Frontal cortex (tissue), 3 donors: ENCODE measurements at regions not wholly inside any gene's neighbourhood (a gene's known extent, or its start where the extent isn't known, plus 50 kb on each side); places are given as distances from the start of the nearest gene placed in this dataset.
A peak's percentile ranks its signal among the peaks of the same experiment; 100 is the strongest.
"Not testable (repeated sequence)": the region's sequence is repeated elsewhere in the genome, so short reads cannot be mapped to it uniquely, and the experiment has no call there.

Experiments
- DNase-seq, 2 donors: peaks; one replicate each; pipeline ENCODE4 v3.0.0; 2012; ENCODE audit warnings: low spot score in 2 of 2
- FAIRE-seq: peaks from 2 replicates; lab custom pipeline; 2012; peaks lifted over from hg19 to GRCh38; lab: Jason Lieb, UNC
- donor health status: control.
- donor health status: control.
- donor health status: control.

- FAIRE-seq (no peak), DNase-seq (no peak)
Measured at GRCh38 chr3:153355559-153355958, 193.5 kb downstream of the RAP2B start.

- DNase-seq (no peak), FAIRE-seq (no peak)
Measured at GRCh38 chr3:153356908-153357307, 194.9 kb downstream of the RAP2B start.

- no peak for FAIRE-seq
- no peak for DNase-seq
Measured at GRCh38 chr3:153357436-153357835, 195.4 kb downstream of the RAP2B start.

- FAIRE-seq (no peak), DNase-seq (no peak)
Measured at GRCh38 chr3:153369561-153370374, 207.7 kb downstream of the RAP2B start.

- no peak for DNase-seq
- FAIRE-seq, result no peak
Measured at GRCh38 chr3:153370680-153371079, 208.7 kb downstream of the RAP2B start.

- FAIRE-seq, result no peak
- no peak for DNase-seq
Measured at GRCh38 chr3:153372326-153372725, 210.3 kb downstream of the RAP2B start.

GRCh38 chr3:153373606-153374005 lies 211.6 kb downstream of the RAP2B start:
- peak in 1 of 2 donors; percentile 23 for DNase-seq
- FAIRE-seq, result no peak

GRCh38 chr3:153378366-153378765 lies 216.3 kb downstream of the RAP2B start:
- not testable (repeated sequence) for DNase-seq, FAIRE-seq

- no peak for FAIRE-seq
- no peak for DNase-seq
Measured at GRCh38 chr3:153379516-153379915, 217.5 kb downstream of the RAP2B start.

GRCh38 chr3:153385343-153385742 lies 223.3 kb downstream of the RAP2B start:
- DNase-seq (no peak), FAIRE-seq (no peak)

- FAIRE-seq (no peak), DNase-seq (no peak)
Measured at GRCh38 chr3:153392363-153392762, 230.3 kb downstream of the RAP2B start.

GRCh38 chr3:153394017-153394416 lies 232.0 kb downstream of the RAP2B start:
- no peak for DNase-seq
- FAIRE-seq, result no peak

- DNase-seq, result no peak
- no peak for FAIRE-seq
Measured at GRCh38 chr3:153396581-153396980, 234.6 kb downstream of the RAP2B start.

- no peak for DNase-seq
- no peak for FAIRE-seq
Measured at GRCh38 chr3:153397794-153398193, 235.8 kb downstream of the RAP2B start.

GRCh38 chr3:153399636-153400035 lies 237.6 kb downstream of the RAP2B start:
- FAIRE-seq, result peak; percentile 82
- no peak for DNase-seq

GRCh38 chr3:153400641-153401040 lies 238.6 kb downstream of the RAP2B start:
- no peak for FAIRE-seq
- DNase-seq, result no peak

- no peak for FAIRE-seq
Measured at GRCh38 chr3:153404157-153404556, 242.1 kb downstream of the RAP2B start.

GRCh38 chr3:153405320-153405719 lies 243.3 kb downstream of the RAP2B start:
- DNase-seq, FAIRE-seq: not testable (repeated sequence)

More at GRCh38 chr3:153404157-153404556, 242.1 kb downstream of the RAP2B start:
- DNase-seq, result no peak

- DNase-seq (no peak), FAIRE-seq (no peak)
Measured at GRCh38 chr3:153410517-153410916, 248.5 kb downstream of the RAP2B start.

GRCh38 chr3:153414982-153415381 lies 253.0 kb downstream of the RAP2B start:
- DNase-seq (no peak), FAIRE-seq (no peak)

- no peak for FAIRE-seq
Measured at GRCh38 chr3:153422314-153422713, 260.3 kb downstream of the RAP2B start.

GRCh38 chr3:153423820-153424219 lies 261.8 kb downstream of the RAP2B start:
- DNase-seq, FAIRE-seq: not testable (repeated sequence)

More at GRCh38 chr3:153422314-153422713, 260.3 kb downstream of the RAP2B start:
- no peak for DNase-seq
